Kidney epithelial cell (primary cell): ENCODE measurements at regions not wholly inside any gene's neighbourhood (a gene's known extent, or its start where the extent isn't known, plus 50 kb on each side); places are given as distances from the start of the nearest gene placed in this dataset.

Source experiments
- DNase-seq: peaks from one replicate; pipeline ENCODE4 v3.0.0-alpha.2; 2010; ENCODE audit warnings: low read depth
- H3K27me3 ChIP-seq: 2 replicates; pipeline ENCODE4 v1.6.0; 2011; ENCODE audit warnings: low read length; ENCODE audit not compliant: control insufficient read depth, insufficient read depth
- H3K36me3 ChIP-seq: 2 replicates; pipeline ENCODE4 v1.5.1; 2011; ENCODE audit warnings: low read length; ENCODE audit not compliant: control insufficient read depth, insufficient read depth
- H3K4me3 ChIP-seq: 2 replicates; pipeline ENCODE4 v1.5.1; 2011; ENCODE audit warnings: low read depth, mild to moderate bottlenecking, control low read depth, low read length
- CTCF ChIP-seq: IDR thresholded peaks from 2 replicates; pipeline ENCODE4 v1.5.1; 2011; ENCODE audit warnings: mild to moderate bottlenecking, moderate library complexity, low read length, control low read depth, inconsistent platforms; ENCODE audit not compliant: insufficient read depth, poor library complexity, severe bottlenecking

- DNase-seq, result no peak
- H3K4me3 ChIP-seq, result no peak overlapping the region
- H3K36me3 ChIP-seq, result no peaks in the 10 kb centered on the region
- no peak for TF ChIP-seq CTCF
- no peaks in the 10 kb centered on the region for H3K27me3 ChIP-seq
Observed at GRCh38 chr16:86778108-86778745, 199.9 kb downstream of the FOXL1 start.

DNA sequence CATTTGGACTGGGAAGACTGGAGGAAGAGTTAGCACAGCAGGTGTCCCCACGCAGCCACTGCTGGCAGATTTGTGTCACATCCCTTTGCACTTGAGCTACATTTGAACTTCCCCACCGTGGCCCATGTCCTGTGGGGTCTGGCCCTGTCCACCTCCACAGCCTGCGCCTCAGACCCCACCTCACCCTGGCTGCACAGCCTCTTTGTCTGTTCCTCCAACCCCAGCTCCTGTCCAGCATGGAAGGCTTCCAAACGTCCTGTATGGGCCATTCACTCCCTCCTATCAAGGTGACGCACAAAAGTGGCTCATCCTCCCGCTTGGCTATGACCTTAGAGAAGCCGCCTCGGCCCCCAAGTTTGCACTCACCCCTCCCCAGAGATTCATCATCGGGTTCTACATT lies 200.6 kb downstream of the FOXL1 start:
- TF ChIP-seq CTCF, result no peak
- Histone ChIP-seq H3K27me3 (no peaks in the 10 kb centered on the region), H3K4me3 (no peak overlapping the region), H3K36me3 (no peaks in the 10 kb centered on the region)
- DNase-seq, result no peak

DNA sequence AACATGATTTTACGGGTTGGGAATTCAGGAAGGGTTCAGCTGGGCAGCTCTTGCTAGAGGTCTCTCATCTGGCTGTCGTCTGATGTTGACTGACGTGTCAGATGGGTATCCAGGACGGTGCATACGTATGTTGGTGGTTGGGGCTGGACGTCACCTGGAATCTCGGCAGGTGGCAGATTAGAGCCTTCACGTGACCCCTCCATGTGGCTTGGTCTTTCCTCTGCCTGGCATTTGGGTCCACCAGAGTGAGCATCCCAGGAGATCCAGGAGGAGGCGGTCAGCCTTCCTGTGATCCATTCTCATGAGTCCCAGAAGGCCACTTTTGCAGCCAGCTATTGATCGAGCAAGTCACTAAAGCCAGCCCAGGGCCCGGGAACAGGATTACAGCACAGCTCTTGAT lies 202.7 kb downstream of the FOXL1 start:
- H3K27me3 ChIP-seq, result no peaks in the 10 kb centered on the region
- no peak for TF ChIP-seq CTCF

DNA sequence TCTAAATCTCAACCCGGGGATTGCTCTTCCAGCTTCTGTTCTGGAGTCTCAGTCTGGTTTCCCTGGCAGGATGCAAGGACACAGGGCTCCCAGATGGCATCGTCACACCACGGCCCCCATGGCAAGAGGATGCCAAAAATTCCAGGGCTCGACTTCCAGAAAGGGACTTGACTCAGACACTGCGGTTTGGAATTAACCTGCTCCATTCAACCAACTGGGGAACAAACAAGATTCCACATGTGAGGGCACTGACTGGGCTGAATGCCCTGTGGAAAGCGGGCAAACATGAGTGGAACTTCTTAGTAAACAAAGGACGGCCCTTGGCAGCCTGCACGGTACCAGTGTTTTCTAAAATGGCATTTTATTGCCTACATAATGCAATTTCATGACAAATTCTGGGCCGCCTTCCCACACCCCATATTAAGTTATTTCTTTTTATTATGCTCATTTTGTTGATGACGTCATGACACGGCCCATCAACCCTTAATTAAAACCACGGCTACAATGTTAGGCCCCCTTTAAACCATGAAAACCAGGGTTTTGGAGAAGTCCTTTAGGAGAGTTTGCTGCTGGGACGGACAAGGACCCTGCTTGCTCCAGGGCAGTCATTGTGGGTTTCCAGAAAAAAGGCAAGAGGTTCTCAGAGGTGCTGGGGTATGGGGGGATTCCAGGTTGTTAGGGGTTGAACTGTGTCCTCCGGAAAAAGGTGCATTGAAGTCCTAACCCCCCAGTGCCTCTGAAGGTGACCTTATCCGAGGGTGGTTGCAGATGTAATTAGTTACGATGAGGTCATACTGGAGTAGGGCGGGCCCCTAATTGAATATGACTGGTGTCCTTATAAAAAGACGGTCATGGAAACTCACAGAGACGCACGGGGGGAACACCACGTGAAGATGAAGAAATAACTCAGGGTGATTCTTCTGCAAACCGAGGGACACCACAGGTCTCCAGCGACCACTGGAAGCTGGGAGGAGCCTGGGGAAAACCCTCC lies 205.6 kb downstream of the FOXL1 start:
- no peak for DNase-seq
- TF ChIP-seq CTCF, result no peak
- no peaks in the 10 kb centered on the region for H3K36me3 ChIP-seq
- no peaks in the 10 kb centered on the region for H3K27me3 ChIP-seq
- no peak overlapping the region for H3K4me3 ChIP-seq

More for the DNA sequence above, 202.7 kb downstream of the FOXL1 start:
- Histone ChIP-seq H3K36me3 (no peaks in the 10 kb centered on the region), H3K4me3 (no peak overlapping the region)
- no peak for DNase-seq

DNA sequence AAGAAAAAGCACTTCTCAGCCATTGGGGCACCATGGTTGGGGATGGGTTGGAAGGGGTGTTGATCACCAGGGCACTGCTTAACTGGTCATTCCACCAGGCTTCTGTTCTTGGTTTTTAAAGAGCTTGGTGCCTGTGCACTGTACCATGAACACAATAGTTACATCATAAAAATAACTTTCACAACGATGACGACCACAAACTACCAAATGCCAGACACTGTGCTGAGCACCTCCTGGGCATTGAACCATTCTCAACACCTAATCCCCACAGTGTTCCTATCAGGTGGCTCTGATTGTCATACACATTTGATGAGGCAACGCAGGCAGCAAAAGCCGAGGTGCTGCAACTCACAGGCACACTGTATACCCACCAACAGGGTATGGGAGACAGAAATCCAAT lies 208.0 kb downstream of the FOXL1 start:
- no peaks in the 10 kb centered on the region for H3K36me3 ChIP-seq
- no peak for DNase-seq
- TF ChIP-seq CTCF, result no peak
- H3K27me3 ChIP-seq, result no peaks in the 10 kb centered on the region
- no peak overlapping the region for H3K4me3 ChIP-seq
